Calu3 (cell line): ENCODE measurements at regions not wholly inside any gene's neighbourhood (a gene's known extent, or its start where the extent isn't known, plus 50 kb on each side); places are given as distances from the start of the nearest gene placed in this dataset.

Source experiments
- BruUV-seq: library from RNA; stranded (reverse); fragments of 400-500 nt; replicated peaks from 2 replicates; lab custom pipeline; 2021; lab: Mats Ljungman, UMichigan
- CTCF ChIA-PET: fragments of 300-600 bp; sonication (Branson Sonifier 250); formaldehyde crosslinking; loops from one replicate; lab custom pipeline; 2022; ENCODE audit warnings: antibody characterized with exemption; lab: Charles Lee
- DNase-seq: peaks from one replicate; pipeline ENCODE4 v3.0.0; 2022
- H3K27ac Mint-ChIP-seq: one replicate; pipeline ENCODE4 v1.8.0; 2022; ENCODE audit warnings: mixed read lengths; ENCODE audit not compliant: unreplicated experiment
- H3K27me3 Mint-ChIP-seq: one replicate; pipeline ENCODE4 v1.8.0; 2022; ENCODE audit warnings: mixed read lengths; ENCODE audit not compliant: unreplicated experiment
- H3K36me3 Mint-ChIP-seq: one replicate; pipeline ENCODE4 v1.8.0; 2022; ENCODE audit warnings: mild to moderate bottlenecking, moderate library complexity, mixed read lengths; ENCODE audit not compliant: insufficient read depth, unreplicated experiment
- H3K4me1 Mint-ChIP-seq: one replicate; pipeline ENCODE4 v1.8.0; 2022; ENCODE audit warnings: mild to moderate bottlenecking, low read depth, mixed read lengths; ENCODE audit not compliant: unreplicated experiment
- H3K4me3 Mint-ChIP-seq: one replicate; pipeline ENCODE4 v1.8.0; 2022; ENCODE audit warnings: mild to moderate bottlenecking, low read depth, moderate library complexity, mixed read lengths; ENCODE audit not compliant: unreplicated experiment
- H3K9me3 Mint-ChIP-seq: one replicate; pipeline ENCODE4 v1.8.0; 2022; ENCODE audit warnings: low read depth, mixed read lengths; ENCODE audit not compliant: unreplicated experiment
- intact Hi-C: fragments of 100-400 bp; cut with micrococcal nuclease; formaldehyde crosslinking; loops from one replicate; pipeline ENCODE4 v1.10.0; 2022; ENCODE audit not compliant: unreplicated experiment
- TF ChIP-seq, protein P1 (sequence below): fragments of 200-600 bp; IDR thresholded peaks from one replicate; pipeline ENCODE4 v1.8.0; 2022; ENCODE audit warnings: antibody characterized with exemption; ENCODE audit not compliant: unreplicated experiment

DNA sequence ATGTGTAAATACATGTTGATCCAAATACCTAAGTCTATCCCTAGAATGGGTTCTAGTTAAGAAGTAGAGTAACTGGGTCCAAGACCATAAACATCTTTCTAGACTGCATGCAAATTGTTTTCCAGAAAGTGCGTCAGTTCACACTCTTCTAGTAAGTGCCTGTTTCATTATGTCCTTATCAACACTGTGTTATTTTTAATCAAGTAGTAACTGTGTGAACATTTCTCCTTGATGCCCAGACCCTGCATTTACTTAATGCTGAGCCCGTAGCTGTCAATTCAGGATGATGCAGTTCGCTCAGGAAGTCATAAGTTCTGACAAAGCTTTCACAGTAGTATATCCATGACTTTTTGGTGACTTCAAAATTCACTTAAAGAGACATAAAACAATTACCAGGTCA is 374.8 kb downstream of the OTUD1 start:
- CTCF ChIA-PET = no interaction called here
- no peaks in the 10 kb centered on the region for H3K36me3 Mint-ChIP-seq
- intact Hi-C loops = no loop called here
- no peaks in the 10 kb centered on the region for H3K9me3 Mint-ChIP-seq
- TF ChIP-seq, protein P1, sequence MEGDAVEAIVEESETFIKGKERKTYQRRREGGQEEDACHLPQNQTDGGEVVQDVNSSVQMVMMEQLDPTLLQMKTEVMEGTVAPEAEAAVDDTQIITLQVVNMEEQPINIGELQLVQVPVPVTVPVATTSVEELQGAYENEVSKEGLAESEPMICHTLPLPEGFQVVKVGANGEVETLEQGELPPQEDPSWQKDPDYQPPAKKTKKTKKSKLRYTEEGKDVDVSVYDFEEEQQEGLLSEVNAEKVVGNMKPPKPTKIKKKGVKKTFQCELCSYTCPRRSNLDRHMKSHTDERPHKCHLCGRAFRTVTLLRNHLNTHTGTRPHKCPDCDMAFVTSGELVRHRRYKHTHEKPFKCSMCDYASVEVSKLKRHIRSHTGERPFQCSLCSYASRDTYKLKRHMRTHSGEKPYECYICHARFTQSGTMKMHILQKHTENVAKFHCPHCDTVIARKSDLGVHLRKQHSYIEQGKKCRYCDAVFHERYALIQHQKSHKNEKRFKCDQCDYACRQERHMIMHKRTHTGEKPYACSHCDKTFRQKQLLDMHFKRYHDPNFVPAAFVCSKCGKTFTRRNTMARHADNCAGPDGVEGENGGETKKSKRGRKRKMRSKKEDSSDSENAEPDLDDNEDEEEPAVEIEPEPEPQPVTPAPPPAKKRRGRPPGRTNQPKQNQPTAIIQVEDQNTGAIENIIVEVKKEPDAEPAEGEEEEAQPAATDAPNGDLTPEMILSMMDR = no peak
- DNase-seq = no peak
- no TSS peak for BruUV-seq
- no peaks in the 10 kb centered on the region for H3K27me3 Mint-ChIP-seq
- H3K27ac Mint-ChIP-seq = no peak overlapping the region
- H3K4me3 Mint-ChIP-seq = no peak overlapping the region
- no peaks in the 10 kb centered on the region for H3K4me1 Mint-ChIP-seq

DNA sequence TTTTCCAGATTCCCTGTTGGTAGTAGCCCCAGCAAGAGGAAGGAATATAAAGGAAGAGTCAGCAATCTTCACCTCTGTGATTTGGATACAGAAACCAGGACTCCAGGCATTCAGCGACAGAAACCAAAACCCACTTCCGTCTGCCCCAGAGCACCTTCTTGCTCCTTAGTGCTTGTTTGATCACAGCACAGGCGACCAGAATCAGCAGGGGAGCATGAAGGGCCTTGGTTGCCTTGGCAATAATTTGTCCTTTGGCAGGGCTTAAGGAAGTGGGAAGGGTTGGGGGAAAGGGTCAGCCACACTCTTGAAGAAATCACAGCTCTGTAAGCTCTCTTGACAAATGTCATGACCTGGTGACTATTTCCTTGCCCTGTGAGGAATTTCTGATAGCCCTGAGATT is 379.6 kb downstream of the OTUD1 start:
- CTCF ChIA-PET = no interaction called here
- H3K36me3 Mint-ChIP-seq = no peaks in the 10 kb centered on the region
- TF ChIP-seq, protein P1 = no peak
- BruUV-seq = no TSS peak
- H3K27me3 Mint-ChIP-seq = no peaks in the 10 kb centered on the region
- no peaks in the 10 kb centered on the region for H3K4me1 Mint-ChIP-seq
- H3K9me3 Mint-ChIP-seq = no peaks in the 10 kb centered on the region
- no peak overlapping the region for H3K4me3 Mint-ChIP-seq
- intact Hi-C loops = no loop called here
- no peak for DNase-seq
- no peak overlapping the region for H3K27ac Mint-ChIP-seq

DNA sequence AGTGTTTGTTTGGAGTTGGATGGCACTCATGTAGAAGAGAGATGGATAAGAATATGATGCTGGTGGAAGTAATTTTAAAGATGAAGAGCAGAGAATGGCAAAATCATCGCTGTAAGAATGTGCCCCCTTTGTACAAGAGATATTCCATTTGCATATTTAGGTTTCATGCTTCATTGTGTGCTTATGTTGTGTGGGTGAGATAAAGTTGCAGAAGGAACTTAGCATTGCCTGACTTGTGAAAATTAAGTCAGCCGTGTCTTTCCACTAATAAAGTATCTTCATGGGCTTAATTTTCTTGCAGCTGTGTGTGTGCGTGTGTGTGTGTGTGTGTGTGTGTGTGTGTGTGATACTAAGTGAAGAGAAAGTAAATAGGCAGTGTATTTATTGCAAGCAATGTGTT is 381.9 kb downstream of the OTUD1 start:
- DNase-seq = no peak
- no peak overlapping the region for H3K4me3 Mint-ChIP-seq
- H3K27ac Mint-ChIP-seq = no peak overlapping the region
- H3K9me3 Mint-ChIP-seq = no peaks in the 10 kb centered on the region
- BruUV-seq = no TSS peak
- intact Hi-C loops = no loop called here
- CTCF ChIA-PET = no interaction called here
- TF ChIP-seq, protein P1 = no peak
- no peaks in the 10 kb centered on the region for H3K4me1 Mint-ChIP-seq
- H3K27me3 Mint-ChIP-seq = no peaks in the 10 kb centered on the region
- H3K36me3 Mint-ChIP-seq = no peaks in the 10 kb centered on the region

DNA sequence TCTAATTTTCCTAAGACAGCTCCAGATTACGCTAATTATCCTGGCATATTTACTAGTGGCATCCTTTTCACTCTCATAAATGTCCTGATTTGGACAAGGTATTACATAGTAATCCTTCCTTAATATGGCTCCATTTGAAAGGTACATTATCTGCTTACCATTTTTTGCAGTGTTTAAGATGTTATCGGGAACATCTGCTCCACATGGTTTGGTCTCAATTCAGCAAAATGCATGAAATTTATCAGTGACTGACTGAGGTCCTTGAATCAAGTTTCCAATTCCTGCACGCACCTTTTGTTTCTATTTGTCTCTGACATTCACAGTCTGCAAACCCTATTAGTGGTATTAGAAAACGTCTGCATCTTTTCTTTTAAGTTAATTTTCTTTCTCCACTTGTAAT is 384.1 kb upstream of the KIAA1217 start:
- DNase-seq = no peak
- no TSS peak for BruUV-seq
- no peaks in the 10 kb centered on the region for H3K36me3 Mint-ChIP-seq
- no peak overlapping the region for H3K4me3 Mint-ChIP-seq
- H3K27ac Mint-ChIP-seq = no peak overlapping the region
- intact Hi-C loops = no loop called here
- H3K4me1 Mint-ChIP-seq = no peaks in the 10 kb centered on the region
- CTCF ChIA-PET = no interaction called here
- H3K9me3 Mint-ChIP-seq = no peaks in the 10 kb centered on the region
- TF ChIP-seq, protein P1 = no peak
- peaks cover 20% of the 10 kb centered on the region for H3K27me3 Mint-ChIP-seq
